HS-27A (cell line): ENCODE measurements at regions not wholly inside any gene's neighbourhood (a gene's known extent, or its start where the extent isn't known, plus 50 kb on each side); places are given as distances from the start of the nearest gene placed in this dataset.
"Not testable (repeated sequence)": the region's sequence is repeated elsewhere in the genome, so short reads cannot be mapped to it uniquely, and the experiment has no call there.

Experiments used
- DNase-seq: peaks from one replicate; pipeline ENCODE4 v3.0.0-alpha.2; 2012; ENCODE audit warnings: low read depth, missing footprints

GRCh38 chr12:78269620-78270019 lies 438.9 kb downstream of the NAV3 start:
- DNase-seq, result no peak

GRCh38 chr12:78271546-78271945 lies 440.9 kb downstream of the NAV3 start:
- no peak for DNase-seq

GRCh38 chr12:78275886-78276285 lies 445.2 kb downstream of the NAV3 start:
- no peak for DNase-seq

GRCh38 chr12:78278706-78279190 lies 448.1 kb downstream of the NAV3 start:
- no peak for DNase-seq

- no peak for DNase-seq
These were observed 448.9 kb downstream of the NAV3 start for GRCh38 chr12:78279567-78279966.

- not testable (repeated sequence) for DNase-seq
These were observed 450.4 kb downstream of the NAV3 start for GRCh38 chr12:78281102-78281501.

- no peak for DNase-seq
These were observed 453.7 kb downstream of the NAV3 start for GRCh38 chr12:78284417-78284816.

GRCh38 chr12:78290606-78291345 lies 460.1 kb downstream of the NAV3 start:
- peak; percentile 72 for DNase-seq

GRCh38 chr12:78293059-78293686 lies 462.5 kb downstream of the NAV3 start:
- peak; percentile 50 for DNase-seq

- not testable (repeated sequence) for DNase-seq
These were observed 470.6 kb downstream of the NAV3 start for GRCh38 chr12:78301282-78301681.

- DNase-seq, result no peak
These were observed 475.1 kb downstream of the NAV3 start for GRCh38 chr12:78305808-78306207.

GRCh38 chr12:78306236-78306635 lies 475.5 kb downstream of the NAV3 start:
- DNase-seq, result no peak

GRCh38 chr12:78308701-78309100 lies 478.0 kb downstream of the NAV3 start:
- DNase-seq, result no peak

GRCh38 chr12:78315028-78315427 lies 484.3 kb downstream of the NAV3 start:
- DNase-seq, result no peak

GRCh38 chr12:78316136-78316535 lies 485.4 kb downstream of the NAV3 start:
- no peak for DNase-seq

GRCh38 chr12:78316631-78317468 lies 486.2 kb downstream of the NAV3 start:
- no peak for DNase-seq

GRCh38 chr12:78321696-78322095 lies 491.0 kb downstream of the NAV3 start:
- no peak for DNase-seq

GRCh38 chr12:78323226-78323625 lies 492.5 kb downstream of the NAV3 start:
- DNase-seq, result no peak

GRCh38 chr12:78324234-78324633 lies 493.5 kb downstream of the NAV3 start:
- DNase-seq, result no peak

- no peak for DNase-seq
These were observed 497.8 kb downstream of the NAV3 start for GRCh38 chr12:78328524-78328923.

- no peak for DNase-seq
These were observed 499.4 kb downstream of the NAV3 start for GRCh38 chr12:78330131-78330530.

GRCh38 chr12:78331181-78331580 lies 500.5 kb downstream of the NAV3 start:
- DNase-seq, result no peak

- no peak for DNase-seq
These were observed 501.1 kb downstream of the NAV3 start for GRCh38 chr12:78331753-78332152.
